ENCODE measurements at regions not wholly inside any gene's neighbourhood (a gene's known extent, or its start where the extent isn't known, plus 50 kb on each side); places are given as distances from the start of the nearest gene placed in this dataset.

DNA sequence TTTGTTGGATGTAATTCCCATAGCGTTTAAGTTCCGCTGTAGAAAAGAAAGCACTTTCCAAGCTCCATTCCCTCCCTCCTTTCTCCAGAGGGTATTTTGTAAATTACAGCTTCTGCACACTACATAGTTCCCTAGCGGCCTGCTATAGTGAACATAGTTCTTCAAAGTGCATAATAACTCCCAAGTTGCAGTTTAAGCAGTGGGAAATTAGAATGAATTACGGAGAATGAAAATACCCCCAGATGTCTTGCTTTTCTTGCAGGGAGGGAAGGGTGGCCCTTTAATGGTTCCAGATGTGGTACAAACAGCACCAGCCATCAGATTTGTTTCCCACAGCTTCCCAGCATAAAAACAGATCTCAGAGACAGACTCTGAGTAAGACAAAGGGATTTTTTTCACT lies 893.9 kb downstream of the SUCLG1 start:
- CTCF ChIA-PET = no interaction called here
- no peak for ATAC-seq (ENCODE audit: poor library complexity)

DNA sequence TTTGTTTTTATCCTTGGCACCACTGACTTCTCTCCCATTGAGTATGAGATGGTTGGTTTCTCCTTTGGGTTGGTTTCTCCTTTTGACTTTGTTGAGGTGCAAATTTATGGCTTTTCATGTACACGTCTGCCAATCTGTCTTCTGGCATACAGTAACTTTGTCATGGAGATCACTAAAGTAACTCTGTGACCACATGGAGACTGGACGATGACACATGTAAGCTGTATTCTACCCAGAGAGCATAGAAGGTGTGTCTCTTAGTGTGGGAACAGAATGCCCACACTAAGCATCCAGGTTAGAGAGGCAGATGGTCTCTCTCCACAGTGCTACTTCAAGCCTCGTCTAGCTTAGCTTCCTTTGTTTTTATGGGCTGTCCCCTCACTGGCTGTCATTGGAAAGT lies 897.5 kb downstream of the SUCLG1 start:
- CTCF ChIA-PET = no interaction called here
- Histone ChIP-seq H3K36me3 (ENCODE audit: insufficient read depth, low read length) (no peaks in the 10 kb centered on the region), H3K4me3 (ENCODE audit: low read length) (no peak overlapping the region), H3K27ac (ENCODE audit: low read depth in 1 of 2, low read length in 2 of 2) (no peak overlapping the region), H3K9me3 (ENCODE audit: control insufficient read depth in 1 of 2, insufficient read depth in 1 of 2, low read length in 2 of 2) (peaks cover 0 to 6% of the 10 kb centered on the region in 2 experiments), H3K4me1 (ENCODE audit: insufficient read depth, low read length) (no peaks in the 10 kb centered on the region), H3K27me3 (ENCODE audit: control insufficient read depth in 1 of 2, insufficient read depth in 2 of 2, low read length in 2 of 2) (no peaks in the 10 kb centered on the region)
- TF ChIP-seq, protein P1, sequence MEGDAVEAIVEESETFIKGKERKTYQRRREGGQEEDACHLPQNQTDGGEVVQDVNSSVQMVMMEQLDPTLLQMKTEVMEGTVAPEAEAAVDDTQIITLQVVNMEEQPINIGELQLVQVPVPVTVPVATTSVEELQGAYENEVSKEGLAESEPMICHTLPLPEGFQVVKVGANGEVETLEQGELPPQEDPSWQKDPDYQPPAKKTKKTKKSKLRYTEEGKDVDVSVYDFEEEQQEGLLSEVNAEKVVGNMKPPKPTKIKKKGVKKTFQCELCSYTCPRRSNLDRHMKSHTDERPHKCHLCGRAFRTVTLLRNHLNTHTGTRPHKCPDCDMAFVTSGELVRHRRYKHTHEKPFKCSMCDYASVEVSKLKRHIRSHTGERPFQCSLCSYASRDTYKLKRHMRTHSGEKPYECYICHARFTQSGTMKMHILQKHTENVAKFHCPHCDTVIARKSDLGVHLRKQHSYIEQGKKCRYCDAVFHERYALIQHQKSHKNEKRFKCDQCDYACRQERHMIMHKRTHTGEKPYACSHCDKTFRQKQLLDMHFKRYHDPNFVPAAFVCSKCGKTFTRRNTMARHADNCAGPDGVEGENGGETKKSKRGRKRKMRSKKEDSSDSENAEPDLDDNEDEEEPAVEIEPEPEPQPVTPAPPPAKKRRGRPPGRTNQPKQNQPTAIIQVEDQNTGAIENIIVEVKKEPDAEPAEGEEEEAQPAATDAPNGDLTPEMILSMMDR (IDR thresholded peaks at IDR 0.05) = no peak
- peaks cover 12% of the 10 kb centered on the region for H3K9me3 Mint-ChIP-seq
- intact Hi-C loops (cut with DNase I, micrococcal nuclease) = no loop called here
- no peaks in the 10 kb centered on the region for H3K27me3 Mint-ChIP-seq
- no peaks in the 10 kb centered on the region for H3K4me1 Mint-ChIP-seq (ENCODE audit: low read depth)
- DNase-seq (no peak), ATAC-seq (ENCODE audit: poor library complexity) (no peak)
- H3K27ac Mint-ChIP-seq = no peak overlapping the region
- H3K36me3 Mint-ChIP-seq (ENCODE audit: low read depth) = no peaks in the 10 kb centered on the region
- POLR2A ChIA-PET = no interaction called here
- no peak overlapping the region for H3K4me3 Mint-ChIP-seq

More for the DNA sequence above, 893.9 kb downstream of the SUCLG1 start:
- no peaks in the 10 kb centered on the region for H3K27me3 ChIP-seq (ENCODE audit: control insufficient read depth in 1 of 2, insufficient read depth in 2 of 2, low read length in 2 of 2)
- Mint-ChIP-seq H3K27me3 (no peaks in the 10 kb centered on the region), H3K36me3 (ENCODE audit: low read depth) (no peaks in the 10 kb centered on the region), H3K9me3 (peaks cover 2% of the 10 kb centered on the region), H3K4me3 (no peak overlapping the region), H3K27ac (no peak overlapping the region), H3K4me1 (ENCODE audit: low read depth) (no peaks in the 10 kb centered on the region)
- H3K4me3 ChIP-seq (ENCODE audit: low read length) = no peak overlapping the region
- TF ChIP-seq, protein P1 (IDR thresholded peaks at IDR 0.05) = no peak
- H3K4me1 ChIP-seq (ENCODE audit: insufficient read depth, low read length) = no peaks in the 10 kb centered on the region
- H3K36me3 ChIP-seq (ENCODE audit: insufficient read depth, low read length) = no peaks in the 10 kb centered on the region
- H3K27ac ChIP-seq (ENCODE audit: low read depth in 1 of 2, low read length in 2 of 2) = no peak overlapping the region
- intact Hi-C loops (cut with DNase I, micrococcal nuclease) = no loop called here
- no peaks in the 10 kb centered on the region for H3K9me3 ChIP-seq (ENCODE audit: control insufficient read depth in 1 of 2, insufficient read depth in 1 of 2, low read length in 2 of 2)
- no peak for DNase-seq
- POLR2A ChIA-PET = no interaction called here

GRCh38 chr2:83536556-83536955 lies 922.5 kb downstream of the SUCLG1 start:
- DNase-seq = no peak
- H3K9me3 Mint-ChIP-seq = peaks cover 5% of the 10 kb centered on the region
- H3K27ac Mint-ChIP-seq = no peak overlapping the region
- Histone ChIP-seq H3K9me3 (ENCODE audit: control insufficient read depth in 1 of 2, insufficient read depth in 1 of 2, low read length in 2 of 2) (no peaks in the 10 kb centered on the region), H3K4me3 (ENCODE audit: low read length) (no peak overlapping the region), H3K27me3 (ENCODE audit: control insufficient read depth in 1 of 2, insufficient read depth in 2 of 2, low read length in 2 of 2) (no peaks in the 10 kb centered on the region), H3K36me3 (ENCODE audit: insufficient read depth, low read length) (no peaks in the 10 kb centered on the region), H3K4me1 (ENCODE audit: insufficient read depth, low read length) (no peaks in the 10 kb centered on the region), H3K27ac (ENCODE audit: low read depth in 1 of 2, low read length in 2 of 2) (no peak overlapping the region)
- no peaks in the 10 kb centered on the region for H3K4me1 Mint-ChIP-seq (ENCODE audit: low read depth)
- CTCF ChIA-PET = no interaction called here
- H3K36me3 Mint-ChIP-seq (ENCODE audit: low read depth) = no peaks in the 10 kb centered on the region
- no peak for ATAC-seq (ENCODE audit: poor library complexity)
- no peaks in the 10 kb centered on the region for H3K27me3 Mint-ChIP-seq
- TF ChIP-seq, protein P1 (IDR thresholded peaks at IDR 0.05) = no peak
- intact Hi-C loops (cut with DNase I, micrococcal nuclease) = no loop called here
- POLR2A ChIA-PET = no interaction called here
- H3K4me3 Mint-ChIP-seq = no peak overlapping the region
